ENCODE measurements at regions not wholly inside any gene's neighbourhood (a gene's known extent, or its start where the extent isn't known, plus 50 kb on each side); places are given as distances from the start of the nearest gene placed in this dataset.

GRCh38 chr12:24244801-24245200 lies 295.3 kb upstream of the SOX5 start:
- no peak for TF ChIP-seq CTCF (IDR thresholded peaks at IDR 0.05; ENCODE audit: low read length)
- TF ChIP-seq EZH2 (IDR thresholded peaks at IDR 0.05; ENCODE audit: borderline replicate concordance, low read length): no peak
